GM12892 (cell line): ENCODE measurements at regions not wholly inside any gene's neighbourhood (a gene's known extent, or its start where the extent isn't known, plus 50 kb on each side); places are given as distances from the start of the nearest gene placed in this dataset.

Experiments used
- DNase-seq: peaks from one replicate; pipeline ENCODE4 v3.0.0; 2011; ENCODE audit not compliant: insufficient read length
- FAIRE-seq: peaks from 2 replicates; lab custom pipeline; 2011; peaks lifted over from hg19 to GRCh38; lab: Jason Lieb, UNC
- POLR2A ChIP-seq: IDR thresholded peaks from 2 replicates; pipeline ENCODE4 v1.6.1; 2011; ENCODE audit warnings: low read depth, low read length, control low read depth
- POLR2AphosphoS5 ChIP-seq: IDR thresholded peaks from 2 replicates; pipeline ENCODE4 v1.6.1; 2011; ENCODE audit warnings: low read depth, low read length, control low read depth
- TAF1 ChIP-seq: IDR thresholded peaks from 2 replicates; pipeline ENCODE4 v1.6.1; 2011; ENCODE audit warnings: low read depth, mild to moderate bottlenecking, control low read depth, low read length, borderline replicate concordance

DNA sequence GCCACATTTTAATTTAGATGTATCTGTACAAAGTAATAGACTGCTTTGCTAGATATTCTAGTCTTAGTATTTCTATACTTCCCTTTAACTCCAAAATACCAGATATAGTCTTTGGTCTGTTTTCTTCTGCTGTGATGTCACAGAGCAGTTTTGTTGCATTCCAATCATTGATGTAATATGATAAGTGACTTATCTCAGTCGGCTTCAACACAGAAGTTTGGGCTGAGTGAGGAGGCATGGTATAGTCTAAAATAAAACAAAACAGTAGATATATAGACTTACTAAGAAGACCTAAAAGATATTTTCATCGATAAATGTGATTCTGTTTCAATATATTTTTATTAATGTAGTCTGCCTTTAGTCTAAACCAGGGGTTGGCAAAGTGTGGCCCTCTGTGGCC, 169.9 kb downstream of the DCK start:
- no peak for TF ChIP-seq POLR2AphosphoS5
- no peak for FAIRE-seq
- no peak for DNase-seq

DNA sequence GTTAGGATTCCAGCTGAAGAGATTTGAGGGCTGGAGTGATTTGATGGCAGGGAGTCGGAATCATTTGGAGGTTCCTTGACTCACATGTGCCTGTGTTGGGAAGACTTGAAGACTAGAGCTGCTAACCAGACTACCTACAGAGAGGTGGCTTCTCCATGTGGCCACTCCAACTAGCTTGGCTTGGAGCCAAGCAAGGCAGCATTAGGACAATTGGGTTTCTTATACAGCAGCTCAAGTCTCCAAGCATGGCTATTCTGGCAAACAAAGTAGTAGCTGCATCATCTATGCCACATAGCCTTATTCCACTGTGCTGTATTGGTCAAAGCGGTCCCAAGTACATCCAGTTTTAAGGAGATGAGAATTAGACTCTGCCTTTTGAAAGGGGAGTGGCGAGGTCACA, 171.7 kb upstream of the SLC4A4 start:
- TF ChIP-seq POLR2A (no peak), POLR2AphosphoS5 (no peak), TAF1 (no peak)

DNA sequence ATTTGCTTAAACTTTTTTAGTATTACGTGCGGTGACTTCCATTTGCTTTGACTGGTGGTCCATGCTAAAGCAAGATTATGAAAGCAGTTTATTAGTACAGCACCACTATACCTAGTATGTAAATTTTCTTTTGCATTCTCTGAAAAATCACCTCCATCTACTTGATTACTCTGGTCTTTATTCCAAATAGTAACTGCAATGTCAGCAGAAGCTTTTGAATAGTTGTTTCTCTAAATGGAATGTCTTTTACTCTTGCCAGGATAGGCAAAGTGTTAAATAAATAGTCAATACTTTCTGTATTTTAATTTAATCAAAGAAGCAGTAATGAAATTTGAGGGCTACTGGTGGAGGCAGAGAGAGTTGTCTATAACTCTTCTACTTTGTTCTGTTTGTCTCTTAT, 167.2 kb upstream of the SLC4A4 start:
- FAIRE-seq (no peak), DNase-seq (no peak)
- TF ChIP-seq POLR2AphosphoS5 = no peak
- TF ChIP-seq TAF1 = no peak
- TF ChIP-seq POLR2A = no peak

More for the DNA sequence above, 171.7 kb upstream of the SLC4A4 start:
- DNase-seq (no peak), FAIRE-seq (no peak)

DNA sequence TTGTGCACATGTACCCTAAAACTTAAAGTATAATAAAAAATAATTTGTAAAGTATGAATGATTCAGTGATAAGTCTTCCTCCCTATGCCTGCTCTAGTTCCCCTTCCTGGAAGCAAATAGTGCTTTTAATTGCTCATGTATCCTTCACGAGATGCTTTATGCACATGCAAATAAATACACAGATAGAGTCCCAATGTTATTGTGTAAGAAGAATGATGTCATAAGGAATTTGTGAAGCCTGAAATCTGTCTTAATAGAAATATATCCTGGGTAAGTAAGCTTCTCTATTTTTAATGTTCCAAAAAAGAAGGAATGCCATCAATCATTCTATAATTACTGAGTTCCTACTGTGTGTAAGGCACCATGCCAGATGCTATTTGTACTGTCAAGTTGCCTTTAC, 157.5 kb upstream of the SLC4A4 start:
- DNase-seq (no peak), FAIRE-seq (no peak)
- TF ChIP-seq TAF1 = no peak
- no peak for TF ChIP-seq POLR2AphosphoS5
- no peak for TF ChIP-seq POLR2A

DNA sequence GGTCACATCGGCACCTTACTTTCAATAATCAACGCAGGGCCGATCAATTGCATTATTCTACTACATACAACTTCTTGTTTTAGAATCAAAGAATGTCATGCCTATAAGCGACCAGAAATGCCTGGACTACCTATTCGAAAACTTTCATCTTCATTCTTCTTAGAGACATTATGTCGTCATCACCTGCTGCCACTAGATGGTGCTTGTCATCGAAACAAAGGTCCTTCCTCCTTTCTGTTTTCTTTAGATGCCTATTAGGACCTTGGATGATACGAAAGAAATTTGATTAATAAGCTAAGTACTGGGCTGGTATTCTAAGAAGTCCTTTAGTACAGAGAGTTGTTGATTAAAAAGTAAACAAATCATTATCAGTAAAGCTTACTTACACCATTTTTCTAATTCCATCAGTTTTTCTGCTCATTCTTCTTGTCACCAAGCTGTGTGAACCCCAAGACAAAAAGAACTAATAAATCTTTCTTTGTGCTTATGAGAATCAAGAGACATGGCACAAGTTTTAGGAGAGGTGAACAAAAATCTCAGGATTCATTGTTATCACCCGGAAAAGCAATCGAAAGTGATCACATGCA, 154.5 kb upstream of the SLC4A4 start:
- no peak for TF ChIP-seq POLR2AphosphoS5
- TF ChIP-seq POLR2A = no peak
- no peak for TF ChIP-seq TAF1
- FAIRE-seq = peak; percentile 40

DNA sequence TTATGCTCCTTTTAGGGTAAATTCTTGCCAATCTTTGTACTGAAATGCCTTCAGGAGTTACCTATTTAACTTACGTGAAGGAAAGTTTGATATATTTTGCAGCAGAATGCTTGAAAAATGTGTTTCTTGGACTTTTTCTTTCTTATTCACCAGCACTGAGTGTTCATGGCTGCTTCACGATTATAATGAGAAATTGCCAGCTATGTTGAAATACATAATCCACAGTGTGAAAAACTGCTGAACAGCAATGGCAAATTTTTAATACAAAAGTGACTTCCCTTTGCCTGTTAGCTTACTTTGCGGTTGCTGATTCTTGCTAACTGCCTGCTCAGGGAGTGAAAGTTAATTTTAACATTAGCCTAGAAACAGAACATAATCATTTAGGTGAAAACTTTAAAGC, 153.8 kb upstream of the SLC4A4 start:
- DNase-seq (no peak), FAIRE-seq (no peak)
- no peak for TF ChIP-seq POLR2AphosphoS5
- TF ChIP-seq POLR2A = no peak
- no peak for TF ChIP-seq TAF1

More for the DNA sequence above, 154.5 kb upstream of the SLC4A4 start:
- peak; percentile 15 for DNase-seq

DNA sequence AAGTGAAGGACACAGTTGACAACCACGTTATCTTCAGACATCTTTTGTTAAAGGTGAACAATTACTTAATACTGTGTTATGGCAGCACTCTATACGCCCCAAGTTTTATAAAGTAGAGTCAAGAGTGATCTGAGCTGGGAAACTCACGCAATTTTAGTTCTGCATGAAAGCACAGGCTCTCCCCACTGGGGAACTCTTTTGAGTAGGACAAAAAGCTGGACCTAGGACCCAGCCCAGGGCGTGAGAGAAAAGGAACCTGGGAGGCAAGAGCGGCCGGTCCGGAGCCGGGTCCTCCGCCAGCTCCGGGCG, 152.6 kb upstream of the SLC4A4 start:
- no peak for TF ChIP-seq POLR2A
- TF ChIP-seq POLR2AphosphoS5 = no peak
- TF ChIP-seq TAF1 = no peak
- no peak for FAIRE-seq
- DNase-seq = no peak

DNA sequence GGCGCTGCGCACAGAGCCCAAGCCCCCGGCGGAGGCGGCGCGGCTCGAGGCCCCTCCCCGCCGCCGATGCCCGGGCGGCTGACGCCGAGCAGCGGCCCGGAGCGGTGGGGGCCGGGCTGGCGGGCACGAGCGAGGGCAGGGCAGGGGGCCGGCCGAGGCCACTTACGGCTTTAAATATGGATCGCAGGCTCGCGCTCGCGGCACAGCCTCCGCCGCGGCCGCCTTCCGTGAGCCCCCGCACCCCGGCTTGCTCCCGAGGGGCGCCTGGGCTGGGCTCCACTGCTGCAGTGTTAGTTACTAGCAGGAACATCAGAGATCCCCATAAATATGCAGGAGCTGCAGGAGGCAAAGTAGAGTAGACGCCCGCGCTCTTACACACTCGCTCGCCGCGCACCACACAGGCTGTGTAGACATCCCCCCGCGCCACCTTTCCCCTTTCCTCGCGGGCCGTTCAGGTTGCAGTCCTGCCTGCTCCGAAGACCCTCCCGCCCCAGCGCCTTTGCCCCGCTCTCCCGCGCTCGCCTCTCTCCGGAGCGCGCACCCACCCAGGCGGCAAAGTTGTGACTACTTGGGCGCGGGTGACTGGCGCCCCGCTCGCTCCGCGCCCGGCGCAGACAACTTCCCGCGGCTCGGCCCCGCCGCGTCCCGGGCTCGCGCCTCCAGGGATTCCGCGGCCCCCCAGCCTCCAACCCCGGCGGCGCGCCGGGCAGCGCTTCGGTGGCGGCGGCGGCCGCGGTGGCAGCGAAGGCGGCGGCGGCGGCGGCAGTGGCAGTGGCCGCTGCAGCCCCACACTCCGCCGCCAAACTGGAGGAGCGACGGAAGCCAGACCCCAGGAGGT, 152.0 kb upstream of the SLC4A4 start:
- TF ChIP-seq POLR2A (no peak), TAF1 (no peak), POLR2AphosphoS5 (no peak)
- peak; percentile 24 for DNase-seq
- FAIRE-seq = no peak

DNA sequence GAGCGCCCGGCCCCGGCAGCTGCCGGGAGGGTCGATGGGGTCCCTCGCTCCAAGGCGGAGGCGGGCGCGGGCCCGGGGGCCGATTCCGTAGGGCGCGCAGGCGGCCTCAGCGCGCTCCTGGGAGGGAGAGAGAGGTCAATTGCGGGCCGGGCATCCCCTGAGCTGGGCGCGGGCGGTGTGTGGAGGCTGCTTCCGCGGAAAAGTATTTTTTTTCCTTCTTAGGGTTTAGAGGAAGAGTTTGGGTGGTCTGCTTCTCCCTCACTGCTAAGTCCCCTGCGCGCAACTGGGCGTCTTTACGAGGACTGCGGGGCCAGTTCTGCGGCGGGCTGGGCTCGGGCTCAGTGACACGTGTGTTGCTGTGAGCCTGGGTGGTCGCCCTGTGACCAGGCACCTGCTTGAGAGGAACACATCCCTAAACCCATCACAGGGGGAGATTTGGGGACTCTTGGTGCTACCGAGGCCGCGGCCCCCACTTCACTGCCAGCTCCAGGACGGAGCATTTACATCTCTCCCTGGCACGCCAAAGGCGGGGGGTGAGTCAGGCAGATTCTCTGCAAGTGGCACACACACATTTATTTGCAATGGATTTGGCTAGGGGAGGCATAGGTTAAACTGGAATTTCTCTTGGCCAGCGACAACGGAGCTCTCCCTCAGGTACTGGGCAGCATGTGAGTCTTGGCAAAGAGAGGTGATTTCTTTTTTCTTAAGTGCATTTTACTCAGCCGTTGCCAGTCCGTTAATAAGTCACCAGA, 151.2 kb upstream of the SLC4A4 start:
- no peak for TF ChIP-seq POLR2AphosphoS5
- no peak for TF ChIP-seq TAF1
- TF ChIP-seq POLR2A = no peak
- FAIRE-seq (no peak), DNase-seq (no peak)

DNA sequence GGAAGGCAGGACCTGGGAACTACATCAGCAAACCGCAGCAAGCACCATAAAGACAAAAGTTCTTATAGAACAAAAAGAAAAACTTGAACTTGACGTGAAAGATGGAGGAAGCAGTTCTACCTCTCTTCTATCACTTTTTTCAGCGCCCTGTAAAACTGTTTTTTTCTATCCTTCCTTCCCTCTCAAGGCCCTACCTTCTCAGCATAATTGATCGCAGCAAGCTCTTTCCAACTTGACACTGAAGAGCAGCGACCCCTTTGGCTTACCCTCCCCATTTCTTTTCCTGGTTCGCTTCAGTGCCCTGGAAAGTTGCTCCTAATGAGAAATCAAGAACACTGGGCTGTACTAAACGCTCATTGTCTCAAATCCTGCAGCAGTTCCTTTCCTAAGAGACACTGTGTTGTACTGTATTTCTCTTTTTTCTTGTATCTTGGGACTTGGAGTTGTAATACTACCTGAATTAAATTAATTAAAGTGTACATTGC, 150.6 kb upstream of the SLC4A4 start:
- TF ChIP-seq TAF1 (no peak), POLR2A (no peak), POLR2AphosphoS5 (no peak)
- FAIRE-seq (no peak), DNase-seq (no peak)

DNA sequence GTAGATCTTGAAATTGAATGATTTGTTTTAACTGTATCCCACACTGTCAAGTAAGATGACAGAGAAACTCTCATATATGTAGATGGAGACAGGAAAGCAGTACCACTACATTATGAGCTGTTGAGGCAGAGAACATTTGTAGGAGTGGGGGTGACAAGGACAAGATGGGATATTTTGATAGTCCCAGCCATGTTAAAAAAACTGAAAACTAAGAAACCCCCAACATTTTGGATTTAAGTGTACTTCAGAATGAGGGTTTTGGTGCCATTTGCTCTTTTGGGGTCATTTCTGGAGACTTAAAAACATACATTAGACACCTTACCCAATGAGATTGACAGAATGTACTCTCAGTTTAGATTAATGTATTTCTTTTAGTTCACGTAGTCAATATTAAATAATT, 149.9 kb upstream of the SLC4A4 start:
- FAIRE-seq (no peak), DNase-seq (no peak)
- no peak for TF ChIP-seq TAF1
- no peak for TF ChIP-seq POLR2A
- no peak for TF ChIP-seq POLR2AphosphoS5
